ENCODE measurements at regions not wholly inside any gene's neighbourhood (a gene's known extent, or its start where the extent isn't known, plus 50 kb on each side); places are given as distances from the start of the nearest gene placed in this dataset.

DNA sequence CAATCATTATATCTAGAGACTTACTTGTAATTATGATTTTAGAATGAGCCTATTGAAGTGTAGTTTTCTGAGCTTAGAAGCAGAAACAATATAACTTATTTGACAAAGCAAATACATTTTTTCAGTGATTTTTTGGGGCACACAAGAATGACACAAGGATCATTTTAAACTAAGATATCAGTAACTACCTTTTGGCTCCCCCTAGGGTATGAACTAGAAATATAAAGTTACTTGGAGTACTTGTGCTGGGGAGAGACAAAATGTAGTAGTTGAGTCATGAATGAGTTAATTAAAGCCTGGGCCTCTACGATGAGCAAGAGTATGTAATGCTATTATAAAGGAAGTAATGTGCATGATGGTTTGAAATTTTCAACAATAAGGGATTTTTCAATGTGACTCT, 1244.1 kb upstream of the ACO1 start:
- no peak overlapping the region for H3K4me3 ChIP-seq (ENCODE audit: low read length)
- no peak for DNase-seq (ENCODE audit: low read depth)
- TF ChIP-seq, protein P1, sequence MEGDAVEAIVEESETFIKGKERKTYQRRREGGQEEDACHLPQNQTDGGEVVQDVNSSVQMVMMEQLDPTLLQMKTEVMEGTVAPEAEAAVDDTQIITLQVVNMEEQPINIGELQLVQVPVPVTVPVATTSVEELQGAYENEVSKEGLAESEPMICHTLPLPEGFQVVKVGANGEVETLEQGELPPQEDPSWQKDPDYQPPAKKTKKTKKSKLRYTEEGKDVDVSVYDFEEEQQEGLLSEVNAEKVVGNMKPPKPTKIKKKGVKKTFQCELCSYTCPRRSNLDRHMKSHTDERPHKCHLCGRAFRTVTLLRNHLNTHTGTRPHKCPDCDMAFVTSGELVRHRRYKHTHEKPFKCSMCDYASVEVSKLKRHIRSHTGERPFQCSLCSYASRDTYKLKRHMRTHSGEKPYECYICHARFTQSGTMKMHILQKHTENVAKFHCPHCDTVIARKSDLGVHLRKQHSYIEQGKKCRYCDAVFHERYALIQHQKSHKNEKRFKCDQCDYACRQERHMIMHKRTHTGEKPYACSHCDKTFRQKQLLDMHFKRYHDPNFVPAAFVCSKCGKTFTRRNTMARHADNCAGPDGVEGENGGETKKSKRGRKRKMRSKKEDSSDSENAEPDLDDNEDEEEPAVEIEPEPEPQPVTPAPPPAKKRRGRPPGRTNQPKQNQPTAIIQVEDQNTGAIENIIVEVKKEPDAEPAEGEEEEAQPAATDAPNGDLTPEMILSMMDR (conservative IDR thresholded peaks at IDR 0.05; ENCODE audit: low read length), result no peak

DNA sequence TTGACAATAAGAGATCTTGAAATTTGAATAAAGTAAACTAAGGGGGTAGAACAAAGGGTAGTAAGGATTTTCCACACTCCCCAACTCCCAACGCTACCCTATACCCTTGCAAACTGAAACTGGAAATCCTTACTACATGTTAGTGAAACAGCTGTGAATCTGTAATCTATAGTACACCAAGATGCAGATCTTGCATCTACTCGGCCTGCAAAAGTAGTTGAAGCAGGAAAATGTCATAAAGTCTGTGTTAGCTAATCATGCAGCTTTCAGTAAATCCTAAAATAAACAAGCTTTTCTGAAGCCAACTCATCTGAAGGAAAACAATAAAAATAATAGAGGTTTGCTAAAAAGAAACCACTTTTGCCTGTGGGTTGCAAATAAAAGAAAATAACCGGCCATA, 1242.0 kb upstream of the ACO1 start:
- no peak for DNase-seq (ENCODE audit: low read depth)
- H3K4me3 ChIP-seq (ENCODE audit: low read length), result no peak overlapping the region
- TF ChIP-seq, protein P1 (conservative IDR thresholded peaks at IDR 0.05; ENCODE audit: low read length), result no peak

DNA sequence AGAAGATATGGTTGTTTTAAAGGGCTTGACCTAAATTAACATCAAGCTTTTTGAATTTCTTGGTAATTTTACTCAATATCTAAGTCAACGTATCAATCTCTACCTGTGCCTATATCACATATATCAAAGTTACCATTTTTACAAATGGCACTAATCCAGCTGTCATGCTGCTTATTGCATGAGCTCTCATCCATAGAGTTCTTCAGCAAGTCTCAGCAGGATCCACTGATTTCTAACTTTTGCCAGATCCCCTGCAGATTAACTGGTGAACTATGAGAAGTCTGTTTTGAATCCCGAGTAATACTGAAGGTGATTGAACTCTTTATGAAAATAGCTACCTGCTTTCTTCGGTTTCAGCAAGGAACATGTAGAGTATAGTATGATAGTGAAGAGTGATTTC, 1239.8 kb upstream of the ACO1 start:
- H3K4me3 ChIP-seq (ENCODE audit: low read length), result no peak overlapping the region
- no peak for DNase-seq (ENCODE audit: low read depth)
- TF ChIP-seq, protein P1 (conservative IDR thresholded peaks at IDR 0.05; ENCODE audit: low read length), result no peak

DNA sequence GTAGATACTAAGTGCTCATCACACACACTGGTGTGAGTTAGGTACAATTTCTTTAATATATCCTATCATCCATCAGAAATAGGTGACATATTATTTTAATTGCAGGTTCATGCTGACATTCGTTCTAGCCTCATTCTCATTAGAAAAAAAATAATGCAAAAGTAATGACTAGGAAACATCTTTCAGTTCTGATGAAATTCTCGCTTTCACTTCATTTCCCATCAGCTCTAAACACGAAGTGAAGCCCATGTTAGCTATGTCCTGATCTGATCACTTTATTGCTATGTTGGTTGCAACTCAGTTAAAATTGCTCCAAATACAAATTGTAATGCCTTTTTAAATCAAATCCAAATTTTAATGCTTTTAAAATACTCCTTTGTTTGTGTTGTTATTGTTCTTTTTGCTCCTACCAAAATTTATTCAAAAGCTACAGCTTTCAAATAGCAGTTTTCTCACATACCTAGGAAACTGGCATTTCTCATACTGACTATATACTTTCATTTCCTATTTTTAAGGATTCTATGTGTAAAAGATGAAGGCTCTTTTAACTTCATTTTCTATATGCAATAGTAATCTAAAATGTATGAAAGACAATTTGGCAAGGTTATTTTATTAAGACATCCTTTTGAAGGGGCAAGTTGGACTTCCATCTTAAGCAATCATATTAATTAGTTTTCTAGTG, 1237.8 kb upstream of the ACO1 start:
- DNase-seq (ENCODE audit: low read depth), result no peak
- H3K4me3 ChIP-seq (ENCODE audit: low read length), result no peak overlapping the region
- TF ChIP-seq, protein P1 (conservative IDR thresholded peaks at IDR 0.05; ENCODE audit: low read length), result no peak

DNA sequence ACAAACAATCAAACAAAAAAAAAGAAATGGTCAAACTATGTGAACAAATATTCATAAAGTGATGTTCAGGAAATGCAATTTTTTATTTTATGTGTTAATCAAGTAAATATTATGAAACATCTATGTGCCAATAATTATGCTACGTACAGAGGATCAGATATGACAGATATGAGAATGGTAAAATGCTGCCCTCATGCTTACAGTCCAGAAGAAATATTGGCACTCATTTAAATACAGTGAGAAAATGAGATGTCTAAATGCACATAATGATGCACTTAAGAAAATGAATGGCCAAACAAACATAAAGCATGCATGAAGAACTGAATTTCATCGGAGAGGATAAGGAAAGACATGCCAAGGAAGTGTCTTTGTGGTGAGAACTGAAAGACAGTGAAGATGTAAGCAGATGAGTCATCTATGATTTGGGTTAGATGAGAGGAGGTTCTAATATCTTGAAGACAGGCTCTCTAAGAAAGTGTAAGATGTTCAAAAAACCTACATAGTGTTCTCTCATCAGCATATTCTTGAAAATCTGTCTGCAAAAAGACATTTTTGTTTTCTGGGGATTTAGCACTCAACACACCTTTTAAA, 1231.1 kb upstream of the ACO1 start:
- TF ChIP-seq, protein P1 (conservative IDR thresholded peaks at IDR 0.05; ENCODE audit: low read length), result no peak
- no peak for DNase-seq (ENCODE audit: low read depth)
- H3K4me3 ChIP-seq (ENCODE audit: low read length), result no peak overlapping the region

DNA sequence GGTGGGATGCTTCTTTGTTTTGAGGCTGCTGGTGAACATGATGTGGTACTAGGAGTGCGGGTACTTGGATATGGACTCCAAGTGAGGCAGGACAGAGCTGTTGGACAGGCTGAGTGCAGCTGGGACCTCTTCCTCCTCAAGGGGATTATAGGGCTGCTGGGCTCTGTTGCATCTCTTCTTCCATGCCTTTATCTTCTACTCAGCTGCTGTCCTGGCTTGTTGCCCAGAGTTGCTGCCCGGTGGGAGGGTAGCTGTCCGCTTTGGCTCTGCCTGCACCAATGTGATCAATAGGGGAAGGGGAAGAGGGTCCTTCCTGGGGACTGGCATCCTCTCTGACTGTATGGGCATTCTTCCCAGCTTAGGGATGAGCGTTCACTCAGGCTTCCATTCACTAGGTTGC, 1217.9 kb upstream of the ACO1 start:
- DNase-seq (ENCODE audit: low read depth), result no peak
- H3K4me3 ChIP-seq (ENCODE audit: low read length), result no peak overlapping the region
- TF ChIP-seq, protein P1 (conservative IDR thresholded peaks at IDR 0.05; ENCODE audit: low read length), result no peak

DNA sequence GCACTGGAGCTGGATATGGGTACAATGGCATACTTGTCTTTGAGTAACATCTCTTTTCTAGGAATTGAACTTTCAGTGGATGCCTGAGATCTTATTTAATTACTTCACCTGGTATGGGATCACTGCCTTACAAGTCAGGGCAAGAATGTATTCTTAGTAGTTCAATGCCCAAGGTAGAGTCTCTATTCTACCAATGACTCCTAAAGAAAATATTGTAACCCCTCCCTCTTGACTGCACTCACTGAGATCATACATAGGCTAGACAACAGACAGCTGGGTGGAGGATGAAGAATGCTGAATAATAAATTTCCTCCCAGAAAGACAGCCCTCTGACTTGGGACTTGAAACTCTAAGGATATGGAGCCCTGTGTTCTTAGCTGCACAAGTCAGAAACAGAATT, 1216.3 kb upstream of the ACO1 start:
- TF ChIP-seq, protein P1 (conservative IDR thresholded peaks at IDR 0.05; ENCODE audit: low read length), result no peak
- no peak for DNase-seq (ENCODE audit: low read depth)

More for the DNA sequence above, 1216.3 kb upstream of the ACO1 start:
- no peak overlapping the region for H3K4me3 ChIP-seq (ENCODE audit: low read length)

Measured in AG10803 (cell line).